GM12873 (cell line): ENCODE measurements at regions not wholly inside any gene's neighbourhood (a gene's known extent, or its start where the extent isn't known, plus 50 kb on each side); places are given as distances from the start of the nearest gene placed in this dataset.

Experiments used
- CTCF ChIP-seq: IDR thresholded peaks from 2 replicates; pipeline ENCODE4 v1.5.1; 2012; ENCODE audit warnings: low read depth, mild to moderate bottlenecking, moderate library complexity, low read length, control low read depth; ENCODE audit not compliant: insufficient read depth; ENCODE audit errors: missing control alignments

- TF ChIP-seq CTCF, result no peak
These were observed 65.1 kb upstream of the HES1 start for GRCh38 chr3:194070634-194071409.

DNA sequence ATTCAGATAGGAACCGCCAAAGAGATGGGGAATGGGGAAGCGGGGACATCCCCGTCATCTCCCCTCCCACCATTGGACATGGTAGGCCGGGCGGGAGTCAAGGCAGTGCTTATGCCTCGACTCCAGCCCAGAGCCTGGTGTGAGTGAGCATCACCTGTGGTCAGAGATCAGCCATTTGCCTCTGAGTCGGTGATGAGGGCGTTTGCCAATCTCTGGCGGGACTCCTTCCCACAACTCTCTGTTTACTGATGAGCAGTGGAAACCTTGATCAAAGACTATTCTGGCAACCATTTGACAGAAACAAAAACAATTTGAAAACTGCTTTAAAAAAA, 63.9 kb upstream of the HES1 start:
- no peak for TF ChIP-seq CTCF

DNA sequence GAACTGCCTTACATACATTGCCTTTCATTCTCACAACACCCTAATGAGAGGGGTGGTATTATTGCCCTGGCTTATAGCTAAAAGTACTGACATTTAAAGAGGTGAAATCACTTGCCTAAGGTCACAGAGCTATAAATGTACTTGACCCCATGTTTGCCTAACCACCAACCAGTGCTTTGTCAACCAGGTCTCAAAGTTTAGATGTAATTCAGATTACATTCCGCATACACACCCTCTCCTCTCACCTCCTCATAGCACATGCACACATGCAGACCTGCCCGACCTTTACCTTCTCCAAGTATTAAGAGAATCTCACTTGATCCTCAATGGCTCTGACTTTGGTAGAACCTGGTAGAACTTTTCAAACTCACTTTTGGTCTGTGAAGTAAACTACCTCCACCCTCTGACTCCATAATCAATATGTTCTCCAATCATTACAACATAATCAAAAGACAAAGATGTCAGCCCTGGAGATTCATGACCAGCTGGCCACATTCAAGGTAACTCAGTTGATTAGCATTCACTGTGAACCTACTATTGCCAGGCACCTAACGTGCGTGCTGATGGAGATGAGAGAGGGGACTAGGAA, 63.2 kb upstream of the HES1 start:
- TF ChIP-seq CTCF, result no peak

- no peak for TF ChIP-seq CTCF
These were observed 62.0 kb upstream of the HES1 start for GRCh38 chr3:194073926-194074325.

DNA sequence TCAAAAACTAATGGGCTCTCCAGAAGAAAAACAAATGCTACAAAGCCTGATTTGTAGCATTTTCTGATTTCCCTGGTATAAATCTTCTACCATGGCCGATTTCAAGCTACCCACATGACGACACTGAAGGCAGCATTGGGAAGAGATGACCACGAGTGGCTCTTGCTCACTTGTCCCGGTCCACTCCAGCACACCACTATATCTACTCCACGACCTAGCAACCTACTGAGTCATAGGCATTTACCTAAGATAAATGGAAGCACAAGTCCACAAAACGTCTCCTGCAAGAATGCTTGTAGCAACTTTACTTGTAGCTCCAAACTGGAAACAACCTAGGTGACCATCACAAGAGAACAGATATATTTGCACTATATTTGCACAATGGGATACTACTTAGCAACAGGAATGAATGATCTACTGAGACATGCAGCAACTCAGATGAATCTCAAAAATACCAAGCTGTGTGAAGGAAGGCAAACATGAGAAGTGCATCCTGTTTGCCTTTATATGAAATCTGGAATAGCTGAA, 60.8 kb upstream of the HES1 start:
- no peak for TF ChIP-seq CTCF

DNA sequence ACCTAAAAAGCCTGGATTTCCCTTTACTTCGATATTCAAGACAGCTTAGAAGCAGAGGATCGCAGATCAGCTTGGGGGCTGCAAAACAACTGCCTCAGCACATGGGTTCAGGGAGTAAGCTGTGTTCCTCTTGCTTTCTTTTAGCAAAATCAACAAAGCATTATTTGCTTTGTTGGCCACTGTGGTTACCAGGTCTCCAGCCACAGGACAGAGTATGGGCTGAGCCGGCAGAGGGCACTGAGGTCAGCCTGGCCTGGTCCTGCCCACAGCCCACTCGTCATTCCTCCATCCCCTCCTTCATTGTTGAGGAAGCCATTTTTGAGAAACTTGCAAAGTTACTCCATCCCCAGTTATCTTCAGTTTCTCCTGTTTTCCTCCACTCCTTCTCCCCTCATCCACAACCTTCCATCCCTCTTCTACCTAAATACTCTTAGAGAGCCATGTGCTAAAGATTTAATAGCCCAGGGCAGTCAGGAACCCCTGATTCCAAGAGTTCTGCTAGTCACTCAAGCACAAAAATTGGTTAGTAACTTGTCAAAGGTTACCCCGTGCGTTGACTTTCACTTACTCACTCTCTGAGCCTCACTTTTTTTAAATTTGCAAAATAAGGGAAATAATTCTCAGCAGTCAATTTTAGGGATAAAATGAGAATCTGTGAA, 60.0 kb upstream of the HES1 start:
- TF ChIP-seq CTCF, result no peak

- no peak for TF ChIP-seq CTCF
These were observed 59.5 kb upstream of the HES1 start for GRCh38 chr3:194076475-194076874.
